ENCODE measurements at regions not wholly inside any gene's neighbourhood (a gene's known extent, or its start where the extent isn't known, plus 50 kb on each side); places are given as distances from the start of the nearest gene placed in this dataset.

GRCh38 chr2:144946263-144946662 is 426.3 kb upstream of the ZEB2 start:
- TF ChIP-seq CTCF (IDR thresholded peaks at IDR 0.05; ENCODE audit: low read depth, low read length, missing control alignments) = no peak
- DNase-seq (ENCODE audit: low read depth) = no peak
- no peak overlapping the region for H3K4me3 ChIP-seq (ENCODE audit: low read depth, low read length)

GRCh38 chr2:144944546-144945220 is 424.8 kb upstream of the ZEB2 start:
- no peak for DNase-seq (ENCODE audit: low read depth)
- no peak for TF ChIP-seq CTCF (IDR thresholded peaks at IDR 0.05; ENCODE audit: low read depth, low read length, missing control alignments)
- H3K4me3 ChIP-seq (ENCODE audit: low read depth, low read length) = no peak overlapping the region

GRCh38 chr2:144943986-144944385 is 424.1 kb upstream of the ZEB2 start:
- no peak overlapping the region for H3K4me3 ChIP-seq (ENCODE audit: low read depth, low read length)
- no peak for TF ChIP-seq CTCF (IDR thresholded peaks at IDR 0.05; ENCODE audit: low read depth, low read length, missing control alignments)
- no peak for DNase-seq (ENCODE audit: low read depth)

- DNase-seq (ENCODE audit: low read depth) = no peak
Observed at GRCh38 chr2:144943293-144943941, 423.5 kb upstream of the ZEB2 start.

GRCh38 chr2:144942516-144943256 is 422.8 kb upstream of the ZEB2 start:
- TF ChIP-seq CTCF (IDR thresholded peaks at IDR 0.05; ENCODE audit: low read depth, low read length, missing control alignments) = no peak
- H3K4me3 ChIP-seq (ENCODE audit: low read depth, low read length) = no peak overlapping the region
- DNase-seq (ENCODE audit: low read depth) = no peak

More at GRCh38 chr2:144943293-144943941, 423.5 kb upstream of the ZEB2 start:
- TF ChIP-seq CTCF (IDR thresholded peaks at IDR 0.05; ENCODE audit: low read depth, low read length, missing control alignments) = no peak
- H3K4me3 ChIP-seq (ENCODE audit: low read depth, low read length) = no peak overlapping the region

GRCh38 chr2:144941743-144942488 is 422.0 kb upstream of the ZEB2 start:
- DNase-seq (ENCODE audit: low read depth) = no peak
- H3K4me3 ChIP-seq (ENCODE audit: low read depth, low read length) = no peak overlapping the region
- TF ChIP-seq CTCF (IDR thresholded peaks at IDR 0.05; ENCODE audit: low read depth, low read length, missing control alignments) = no peak

Measured in GM12864 (cell line).